ENCODE measurements at regions not wholly inside any gene's neighbourhood (a gene's known extent, or its start where the extent isn't known, plus 50 kb on each side); places are given as distances from the start of the nearest gene placed in this dataset.
A peak's percentile ranks its signal among the peaks of the same experiment; 100 is the strongest.

DNA sequence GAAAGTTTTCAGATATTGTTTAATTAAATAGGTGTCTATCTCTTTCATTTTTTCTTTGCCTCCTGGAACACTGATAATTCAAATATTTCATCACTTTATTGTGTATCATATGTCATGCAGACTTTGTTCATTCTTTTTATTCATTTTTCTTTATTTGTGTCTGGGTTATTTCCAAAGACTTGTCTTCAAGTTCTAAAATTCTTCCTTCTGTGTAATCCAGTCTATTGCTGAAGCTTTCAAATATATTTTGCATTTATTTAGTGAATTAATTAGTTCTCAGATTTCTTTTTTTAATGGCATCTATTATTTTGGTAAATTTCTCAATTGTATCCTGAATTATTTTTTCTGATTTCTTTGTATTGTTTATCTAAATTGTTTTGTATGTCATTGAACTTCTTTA lies 70.1 kb downstream of the ZNF330 start:
- Histone ChIP-seq H3K9me3 (peaks cover 0 to 18% (median 8%) of the 10 kb centered on the region in 12 donors), H3K4me1 (peaks cover 0 to 6% (median 0%) of the 10 kb centered on the region in 12 donors), H3K27me3 (no peaks in the 10 kb centered on the region), H3K36me3 (no peaks in the 10 kb centered on the region), H3K4me3 (no peak overlapping the region), H3K27ac (no peak overlapping the region)
- ATAC-seq (no peak), DNase-seq (no peak)
- TF ChIP-seq POLR2A (IDR thresholded peaks at IDR 0.05) = no peak
- TF ChIP-seq CTCF (IDR thresholded peaks at IDR 0.05) = no peak
- intact Hi-C loops (cut with DNase I) = no loop called here

- TF ChIP-seq POLR2A (IDR thresholded peaks at IDR 0.05) (no peak), CTCF (IDR thresholded peaks at IDR 0.05) (no peak)
- intact Hi-C loops (cut with DNase I) = no loop called here
- no peak for ATAC-seq
- Histone ChIP-seq H3K4me3 (no peak overlapping the region), H3K4me1 (peaks cover 0 to 6% (median 0%) of the 10 kb centered on the region in 12 donors), H3K36me3 (no peaks in the 10 kb centered on the region), H3K9me3 (peaks cover 0 to 18% (median 8%) of the 10 kb centered on the region in 12 donors), H3K27me3 (no peaks in the 10 kb centered on the region), H3K27ac (peak overlapping the region in 1 of 12 donors; percentile 16)
- 72 to 89% (median 80%) methylated on average over 2 of the region's 2 CpGs for WGBS, 4 donors
- no peak for DNase-seq
These were observed 73.6 kb downstream of the ZNF330 start for GRCh38 chr4:141294306-141294705.

GRCh38 chr4:141301216-141301615 lies 80.5 kb downstream of the ZNF330 start:
- Histone ChIP-seq H3K27me3 (no peaks in the 10 kb centered on the region), H3K27ac (peak overlapping the region in 7 of 12 donors; percentile 35 to 78 (median 63)), H3K4me3 (no peak overlapping the region), H3K4me1 (peaks cover 0 to 6% (median 0%) of the 10 kb centered on the region in 12 donors), H3K36me3 (no peaks in the 10 kb centered on the region), H3K9me3 (no peaks in the 10 kb centered on the region)
- 36 to 48% (median 43%) methylated on average over 2 of the region's 2 CpGs for WGBS, 4 donors
- no peak for TF ChIP-seq POLR2A (IDR thresholded peaks at IDR 0.05)
- TF ChIP-seq CTCF (IDR thresholded peaks at IDR 0.05) = no peak
- intact Hi-C loops (cut with DNase I) = loop anchor here in 2 of 10 donors (10.0 kb wide), 2 partner anchors 146 to 1544 kb away; partner anchors contain the start of gene INPP4B (in 1 of the 2)
- DNase-seq (peak in 3 of 5 donors; percentile 30 to 35 (median 32)), ATAC-seq (peak; percentile 84 to 94 (median 91))

GRCh38 chr4:141302924-141303323 lies 82.2 kb downstream of the ZNF330 start:
- intact Hi-C loops (cut with DNase I) = loop anchor here in 2 of 10 donors (10.0 kb wide), 2 partner anchors 148 to 1542 kb away; partner anchors contain the start of gene INPP4B (in 1 of the 2)
- WGBS, 4 donors = 40 to 66% (median 54%) methylated on average over 1 of the region's 1 CpG

More at GRCh38 chr4:141302924-141303323, 82.2 kb downstream of the ZNF330 start:
- Histone ChIP-seq H3K36me3 (no peaks in the 10 kb centered on the region), H3K9me3 (no peaks in the 10 kb centered on the region), H3K27me3 (no peaks in the 10 kb centered on the region), H3K4me1 (peaks cover 0 to 12% (median 0%) of the 10 kb centered on the region in 12 donors), H3K4me3 (no peak overlapping the region), H3K27ac (no peak overlapping the region)
- ATAC-seq = no peak
- TF ChIP-seq POLR2A (IDR thresholded peaks at IDR 0.05) = no peak
- TF ChIP-seq CTCF (IDR thresholded peaks at IDR 0.05) = no peak
- no peak for DNase-seq
